ENCODE measurements at regions not wholly inside any gene's neighbourhood (a gene's known extent, or its start where the extent isn't known, plus 50 kb on each side); places are given as distances from the start of the nearest gene placed in this dataset.
"Not testable (repeated sequence)": the region's sequence is repeated elsewhere in the genome, so short reads cannot be mapped to it uniquely, and the experiment has no call there.

GRCh38 chrX:9286234-9286633 is 178.6 kb upstream of the TBL1X start:
- ATAC-seq (ENCODE audit: low FRiP score) (no peak), DNase-seq (ENCODE audit: low spot score) (no peak)
- TF ChIP-seq, protein P1, sequence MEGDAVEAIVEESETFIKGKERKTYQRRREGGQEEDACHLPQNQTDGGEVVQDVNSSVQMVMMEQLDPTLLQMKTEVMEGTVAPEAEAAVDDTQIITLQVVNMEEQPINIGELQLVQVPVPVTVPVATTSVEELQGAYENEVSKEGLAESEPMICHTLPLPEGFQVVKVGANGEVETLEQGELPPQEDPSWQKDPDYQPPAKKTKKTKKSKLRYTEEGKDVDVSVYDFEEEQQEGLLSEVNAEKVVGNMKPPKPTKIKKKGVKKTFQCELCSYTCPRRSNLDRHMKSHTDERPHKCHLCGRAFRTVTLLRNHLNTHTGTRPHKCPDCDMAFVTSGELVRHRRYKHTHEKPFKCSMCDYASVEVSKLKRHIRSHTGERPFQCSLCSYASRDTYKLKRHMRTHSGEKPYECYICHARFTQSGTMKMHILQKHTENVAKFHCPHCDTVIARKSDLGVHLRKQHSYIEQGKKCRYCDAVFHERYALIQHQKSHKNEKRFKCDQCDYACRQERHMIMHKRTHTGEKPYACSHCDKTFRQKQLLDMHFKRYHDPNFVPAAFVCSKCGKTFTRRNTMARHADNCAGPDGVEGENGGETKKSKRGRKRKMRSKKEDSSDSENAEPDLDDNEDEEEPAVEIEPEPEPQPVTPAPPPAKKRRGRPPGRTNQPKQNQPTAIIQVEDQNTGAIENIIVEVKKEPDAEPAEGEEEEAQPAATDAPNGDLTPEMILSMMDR (IDR thresholded peaks at IDR 0.05) = no peak

GRCh38 chrX:9291629-9292028 is 173.2 kb upstream of the TBL1X start:
- DNase-seq (ENCODE audit: low spot score) (no peak), ATAC-seq (ENCODE audit: low FRiP score) (no peak)
- TF ChIP-seq, protein P1 (IDR thresholded peaks at IDR 0.05) = no peak

GRCh38 chrX:9293051-9293496 is 171.8 kb upstream of the TBL1X start:
- DNase-seq (ENCODE audit: low spot score) (no peak), ATAC-seq (ENCODE audit: low FRiP score) (no peak)
- TF ChIP-seq, protein P1 (IDR thresholded peaks at IDR 0.05) = no peak

GRCh38 chrX:9293903-9294302 is 171.0 kb upstream of the TBL1X start:
- no peak for DNase-seq (ENCODE audit: low spot score)
- TF ChIP-seq, protein P1 (IDR thresholded peaks at IDR 0.05) = no peak
- ATAC-seq (ENCODE audit: low FRiP score) = no peak

DNA sequence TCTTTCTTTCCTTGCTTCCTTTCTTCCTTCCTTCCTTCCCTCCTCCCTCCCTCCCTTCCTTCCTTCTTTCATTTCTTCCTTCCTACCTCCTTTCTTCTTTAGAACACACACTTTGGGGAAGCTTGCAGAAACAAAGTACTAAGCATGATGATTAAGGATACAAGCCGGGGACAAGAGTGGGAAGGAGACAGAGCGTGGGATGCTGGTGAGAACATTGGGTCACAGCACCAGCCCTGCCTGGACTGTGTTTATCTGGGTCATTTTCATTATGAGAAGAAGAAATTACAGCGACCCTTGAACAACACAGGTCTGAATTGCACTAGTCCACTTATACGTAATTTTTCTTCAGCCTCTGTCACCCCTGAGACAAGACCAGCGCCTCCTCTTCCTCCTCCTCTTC is 169.3 kb upstream of the TBL1X start:
- DNase-seq (ENCODE audit: low spot score) (no peak), ATAC-seq (ENCODE audit: low FRiP score) (no peak)
- TF ChIP-seq, protein P1 (IDR thresholded peaks at IDR 0.05) = no peak

GRCh38 chrX:9298221-9298620 is 166.6 kb upstream of the TBL1X start:
- ATAC-seq (ENCODE audit: low FRiP score) = no peak
- TF ChIP-seq, protein P1 (IDR thresholded peaks at IDR 0.05) = no peak
- DNase-seq (ENCODE audit: low spot score) = no peak

GRCh38 chrX:9299681-9300080 is 165.2 kb upstream of the TBL1X start:
- not testable (repeated sequence) for DNase-seq (ENCODE audit: low spot score); ATAC-seq (ENCODE audit: low FRiP score)

DNA sequence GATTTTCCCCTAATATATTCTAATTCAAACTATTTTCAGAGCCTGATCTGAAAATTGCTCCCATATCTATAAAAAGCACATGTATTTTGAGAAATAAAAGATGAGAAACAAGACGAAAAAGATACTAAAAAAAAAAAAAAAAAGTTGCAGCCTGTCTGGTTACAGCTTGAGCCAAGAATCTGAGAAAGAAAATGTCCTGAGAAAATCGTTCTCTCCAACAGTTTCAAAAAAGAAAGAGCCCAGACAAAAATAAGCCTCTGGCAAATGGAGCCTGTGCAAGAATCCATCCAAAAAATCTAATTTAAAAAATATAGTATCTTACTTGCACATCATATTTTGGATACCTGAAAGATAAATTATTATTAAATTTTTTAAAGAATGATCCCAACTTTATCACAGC is 163.0 kb upstream of the TBL1X start:
- TF ChIP-seq, protein P1 (IDR thresholded peaks at IDR 0.05) = no peak
- no peak for DNase-seq (ENCODE audit: low spot score)
- ATAC-seq (ENCODE audit: low FRiP score) = no peak
